ENCODE measurements at regions not wholly inside any gene's neighbourhood (a gene's known extent, or its start where the extent isn't known, plus 50 kb on each side); places are given as distances from the start of the nearest gene placed in this dataset.

- H3K36me3 ChIP-seq (ENCODE audit: control insufficient read depth, insufficient read depth, low read length), result no peaks in the 10 kb centered on the region
- no peak for DNase-seq
- H3K27me3 Mint-ChIP-seq (ENCODE audit: insufficient read depth), result peaks cover 2% of the 10 kb centered on the region
- H3K36me3 Mint-ChIP-seq (ENCODE audit: low read depth), result no peaks in the 10 kb centered on the region
- H3K9me3 ChIP-seq (ENCODE audit: control insufficient read depth, low read length), result peaks cover under 1% of the 10 kb centered on the region
- no peak overlapping the region for H3K27ac ChIP-seq (ENCODE audit: low read depth, low read length)
- TF ChIP-seq CTCF (conservative IDR thresholded peaks at IDR 0.05), result no peak
- no peak overlapping the region for H3K27ac Mint-ChIP-seq
- H3K9ac ChIP-seq (ENCODE audit: extremely low read depth, low read length, poor library complexity, severe bottlenecking), result no peak overlapping the region
- peaks cover under 1% of the 10 kb centered on the region for H3K9me3 Mint-ChIP-seq
- H3K4me1 ChIP-seq (ENCODE audit: control insufficient read depth, insufficient read depth, low read length), result peaks cover 8% of the 10 kb centered on the region
- peaks cover 15% of the 10 kb centered on the region for H3K4me1 Mint-ChIP-seq
- 93 to 100% methylated on average over 12 to 13 of the region's 13 CpGs for WGBS, 2 experiments (ENCODE audit: insufficient coverage in 1 of 2, insufficient read length in 1 of 2)
- H3K4me3 ChIP-seq (ENCODE audit: low read length), result no peak overlapping the region
- no peaks in the 10 kb centered on the region for H3K27me3 ChIP-seq (ENCODE audit: control insufficient read depth, insufficient read depth, low read length, poor library complexity, severe bottlenecking)
- H3K4me3 Mint-ChIP-seq, result no peak overlapping the region
These were observed 141.9 kb downstream of the SPATA31D1 start for GRCh38 chr9:82130331-82131042.

- Mint-ChIP-seq H3K27me3 (ENCODE audit: insufficient read depth) (peaks cover 2% of the 10 kb centered on the region), H3K4me1 (peaks cover 9% of the 10 kb centered on the region), H3K36me3 (ENCODE audit: low read depth) (no peaks in the 10 kb centered on the region), H3K9me3 (peaks cover 5% of the 10 kb centered on the region), H3K4me3 (no peak overlapping the region), H3K27ac (no peak overlapping the region)
- Histone ChIP-seq H3K36me3 (ENCODE audit: control insufficient read depth, insufficient read depth, low read length) (no peaks in the 10 kb centered on the region), H3K9me3 (ENCODE audit: control insufficient read depth, low read length) (peaks cover 7% of the 10 kb centered on the region), H3K4me1 (ENCODE audit: control insufficient read depth, insufficient read depth, low read length) (peaks cover 2% of the 10 kb centered on the region), H3K27me3 (ENCODE audit: control insufficient read depth, insufficient read depth, low read length, poor library complexity, severe bottlenecking) (no peaks in the 10 kb centered on the region), H3K4me3 (ENCODE audit: low read length) (no peak overlapping the region), H3K27ac (ENCODE audit: low read depth, low read length) (no peak overlapping the region), H3K9ac (ENCODE audit: extremely low read depth, low read length, poor library complexity, severe bottlenecking) (no peak overlapping the region)
- no peak for TF ChIP-seq CTCF (conservative IDR thresholded peaks at IDR 0.05)
- no peak for DNase-seq
- WGBS, 2 experiments (ENCODE audit: insufficient coverage in 1 of 2, insufficient read length in 1 of 2), result 96 to 97% methylated on average over 6 to 9 of the region's 9 CpGs
These were observed 142.5 kb downstream of the SPATA31D1 start for GRCh38 chr9:82131072-82131471.

GRCh38 chr9:82132024-82132423, 143.5 kb downstream of the SPATA31D1 start:
- H3K4me1 ChIP-seq (ENCODE audit: control insufficient read depth, insufficient read depth, low read length), result no peaks in the 10 kb centered on the region
- H3K4me3 Mint-ChIP-seq, result no peak overlapping the region
- H3K4me1 Mint-ChIP-seq, result peaks cover 2% of the 10 kb centered on the region
- no peak for TF ChIP-seq CTCF (conservative IDR thresholded peaks at IDR 0.05)
- peaks cover 7% of the 10 kb centered on the region for H3K9me3 ChIP-seq (ENCODE audit: control insufficient read depth, low read length)
- no peak overlapping the region for H3K4me3 ChIP-seq (ENCODE audit: low read length)
- H3K9ac ChIP-seq (ENCODE audit: extremely low read depth, low read length, poor library complexity, severe bottlenecking), result no peak overlapping the region
- H3K27me3 Mint-ChIP-seq (ENCODE audit: insufficient read depth), result peaks cover 2% of the 10 kb centered on the region
- no peaks in the 10 kb centered on the region for H3K36me3 ChIP-seq (ENCODE audit: control insufficient read depth, insufficient read depth, low read length)
- no peaks in the 10 kb centered on the region for H3K36me3 Mint-ChIP-seq (ENCODE audit: low read depth)
- DNase-seq, result no peak
- no peak overlapping the region for H3K27ac ChIP-seq (ENCODE audit: low read depth, low read length)
- H3K9me3 Mint-ChIP-seq, result peaks cover 5% of the 10 kb centered on the region
- 83 to 86% methylated on average over 1 of the region's 1 CpG for WGBS, 2 experiments (ENCODE audit: insufficient coverage in 1 of 2, insufficient read length in 1 of 2)
- no peak overlapping the region for H3K27ac Mint-ChIP-seq
- H3K27me3 ChIP-seq (ENCODE audit: control insufficient read depth, insufficient read depth, low read length, poor library complexity, severe bottlenecking), result no peaks in the 10 kb centered on the region
